Activated CD4-positive, alpha-beta T cell treated with anti-CD3 and anti-CD28 coated beads for 48 hours (primary cell): ENCODE measurements at regions not wholly inside any gene's neighbourhood (a gene's known extent, or its start where the extent isn't known, plus 50 kb on each side); places are given as distances from the start of the nearest gene placed in this dataset.

ENCODE experiments used
- DNase-seq: peaks from one replicate; pipeline ENCODE4 v3.0.0-alpha.2; 2020

- no peak for DNase-seq
These were observed 52.7 kb upstream of the MAMLD1 start for GRCh38 chrX:150310417-150310816.

- DNase-seq = no peak
These were observed 52.2 kb upstream of the MAMLD1 start for GRCh38 chrX:150310881-150311280.

DNA sequence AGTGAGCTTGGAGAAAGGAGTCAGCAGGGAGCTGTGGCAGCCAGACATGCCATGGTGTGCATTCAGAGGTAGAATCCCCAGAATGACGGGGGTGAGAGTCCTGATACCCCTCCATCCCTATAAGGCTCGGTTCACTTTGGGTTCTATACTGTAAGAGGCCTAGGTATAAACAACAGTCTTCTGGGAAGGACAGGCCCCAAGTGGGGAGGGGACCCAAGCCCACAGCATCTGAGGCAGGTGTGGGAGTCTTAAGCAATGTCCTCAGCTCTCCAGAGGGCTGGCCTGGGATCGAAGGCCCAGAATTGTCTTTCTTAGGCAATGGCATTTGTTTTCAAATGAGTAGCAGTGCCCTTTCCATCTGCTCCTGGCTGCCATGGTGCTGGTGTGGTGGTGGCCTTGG is 50.2 kb upstream of the MAMLD1 start:
- DNase-seq = no peak
